H9 (cell line): ENCODE measurements at regions not wholly inside any gene's neighbourhood (a gene's known extent, or its start where the extent isn't known, plus 50 kb on each side); places are given as distances from the start of the nearest gene placed in this dataset.

ENCODE experiments used
- DNase-seq: peaks from one replicate; pipeline ENCODE4 v3.0.0-alpha.2; 2017
- H2AFZ ChIP-seq: one replicate; pipeline ENCODE4 v1.6.1; 2013; ENCODE audit warnings: mild to moderate bottlenecking, low read length, control low read depth, moderate library complexity
- H2AK5ac ChIP-seq: 2 replicates; pipeline ENCODE4 v1.6.1; 2013; ENCODE audit warnings: low read length, control low read depth, mixed read lengths; ENCODE audit not compliant: insufficient read length
- H2BK120ac ChIP-seq: one replicate; pipeline ENCODE4 v1.6.1; 2013; ENCODE audit warnings: low read depth, mild to moderate bottlenecking, low read length, control low read depth, inconsistent platforms; ENCODE audit not compliant: poor library complexity, severe bottlenecking
- H2BK12ac ChIP-seq: 2 replicates; pipeline ENCODE4 v1.6.1; 2013; ENCODE audit warnings: low read length, control low read depth, mixed read lengths, low read depth; ENCODE audit not compliant: insufficient read length
- H2BK15ac ChIP-seq: 2 replicates; pipeline ENCODE4 v1.6.1; 2013; ENCODE audit warnings: low read depth, low read length, control low read depth
- H2BK20ac ChIP-seq: one replicate; pipeline ENCODE4 v1.6.1; 2013; ENCODE audit warnings: low read depth, mild to moderate bottlenecking, low read length, control low read depth, inconsistent platforms; ENCODE audit not compliant: poor library complexity, severe bottlenecking
- H2BK5ac ChIP-seq: 2 replicates; pipeline ENCODE4 v1.6.1; 2013; ENCODE audit warnings: low read length, control low read depth, mixed read lengths; ENCODE audit not compliant: insufficient read length
- H3K14ac ChIP-seq: 2 replicates; pipeline ENCODE4 v1.6.1; 2013; ENCODE audit warnings: low read length, control low read depth; ENCODE audit not compliant: insufficient read depth
- H3K18ac ChIP-seq: 2 replicates; pipeline ENCODE4 v1.6.1; 2013; ENCODE audit warnings: low read depth, mild to moderate bottlenecking, mixed read lengths, low read length, control low read depth; ENCODE audit not compliant: insufficient read length
- H3K23ac ChIP-seq: 2 replicates; pipeline ENCODE4 v1.6.1; 2013; ENCODE audit warnings: low read length, control low read depth, mixed read lengths, low read depth; ENCODE audit not compliant: insufficient read length
- H3K23me2 ChIP-seq: 2 replicates; pipeline ENCODE4 v1.6.1; 2013; ENCODE audit warnings: low read depth, mild to moderate bottlenecking, mixed read lengths, low read length, control low read depth; ENCODE audit not compliant: insufficient read length, poor library complexity, severe bottlenecking
- H3K27ac ChIP-seq: 2 replicates; pipeline ENCODE4 v1.5.1; 2013; ENCODE audit warnings: low read length, control low read depth, mixed read lengths, low read depth; ENCODE audit not compliant: insufficient read length
- H3K27me3 ChIP-seq: 2 replicates; pipeline ENCODE4 v1.6.1; 2013; ENCODE audit warnings: low read length, control low read depth, inconsistent platforms; ENCODE audit not compliant: insufficient read depth
- H3K4ac ChIP-seq: 2 replicates; pipeline ENCODE4 v1.6.1; 2013; ENCODE audit warnings: low read depth, mild to moderate bottlenecking, control low read depth, inconsistent platforms, low read length, moderate library complexity
- H3K4me1 ChIP-seq: 2 replicates; pipeline ENCODE4 v1.6.1; 2013; ENCODE audit warnings: low read length, control low read depth, inconsistent platforms; ENCODE audit not compliant: insufficient read depth
- H3K4me2 ChIP-seq: 2 replicates; pipeline ENCODE4 v1.6.1; 2013; ENCODE audit warnings: low read length, control low read depth, mixed read lengths; ENCODE audit not compliant: insufficient read length, insufficient read depth
- H3K56ac ChIP-seq: 2 replicates; pipeline ENCODE4 v1.6.1; 2013; ENCODE audit warnings: low read depth, mild to moderate bottlenecking, mixed read lengths, low read length, control low read depth; ENCODE audit not compliant: insufficient read length
- H3K79me1 ChIP-seq: 2 replicates; pipeline ENCODE4 v1.6.1; 2013; ENCODE audit warnings: low read depth, mild to moderate bottlenecking, moderate library complexity, low read length, control low read depth, inconsistent platforms; ENCODE audit not compliant: insufficient read depth, poor library complexity, severe bottlenecking
- H3K79me2 ChIP-seq: 2 replicates; pipeline ENCODE4 v1.6.1; 2013; ENCODE audit warnings: low read length, control low read depth, inconsistent platforms; ENCODE audit not compliant: insufficient read depth
- H3K9ac ChIP-seq: 2 replicates; pipeline ENCODE4 v1.6.1; 2013; ENCODE audit warnings: low read length, control low read depth, mixed read lengths; ENCODE audit not compliant: insufficient read length; ENCODE audit errors: extremely low read depth
- H3K9me3 ChIP-seq: one replicate; pipeline ENCODE4 v1.6.1; 2013; ENCODE audit warnings: low read depth, low read length, inconsistent platforms; ENCODE audit not compliant: control insufficient read depth
- H3T11ph ChIP-seq: one replicate; pipeline ENCODE4 v1.6.1; 2013; ENCODE audit warnings: mild to moderate bottlenecking, low read length, control low read depth, inconsistent platforms
- H4K20me1 ChIP-seq: one replicate; pipeline ENCODE4 v1.6.1; 2013; ENCODE audit not compliant: control insufficient read depth, insufficient read length, insufficient read depth
- H4K5ac ChIP-seq: 2 replicates; pipeline ENCODE4 v1.6.1; 2013; ENCODE audit warnings: low read depth, mild to moderate bottlenecking, mixed read lengths, low read length, control low read depth; ENCODE audit not compliant: insufficient read length
- H4K8ac ChIP-seq: replicated peaks from 2 replicates; pipeline ENCODE4 v1.6.1; 2013; ENCODE audit warnings: low read length, control low read depth, mixed read lengths, low read depth; ENCODE audit not compliant: insufficient read length
- H4K91ac ChIP-seq: 2 replicates; pipeline ENCODE4 v1.6.1; 2013; ENCODE audit warnings: low read depth, mild to moderate bottlenecking, moderate library complexity, mixed read lengths, low read length, control low read depth; ENCODE audit not compliant: insufficient read length
- H3K27ac Mint-ChIP-seq, 3 experiments: 2 replicates in 2 of 3; 3 replicates in 1 of 3; pipeline ENCODE4 v1.8.0; 2020 to 2021; ENCODE audit warnings: mixed read lengths in 3 of 3, mild to moderate bottlenecking in 1 of 3, moderate library complexity in 1 of 3
- H3K27me3 Mint-ChIP-seq: 2 replicates; pipeline ENCODE4 v1.8.0; 2021; ENCODE audit warnings: low read depth, mild to moderate bottlenecking, moderate library complexity, mixed read lengths
- H3K36me3 Mint-ChIP-seq, 3 experiments: 2 replicates in 2 of 3; 3 replicates in 1 of 3; pipeline ENCODE4 v1.8.0; 2020 to 2021; ENCODE audit warnings: low read depth in 3 of 3, mixed read lengths in 3 of 3; ENCODE audit not compliant: insufficient read depth in 1 of 3
- H3K4me1 Mint-ChIP-seq, 2 experiments: 2 replicates each; pipeline ENCODE4 v1.8.0; 2020; ENCODE audit warnings: mixed read lengths in 2 of 2
- H3K4me3 Mint-ChIP-seq, 2 experiments: 2 replicates in 1 of 2; 3 replicates in 1 of 2; pipeline ENCODE4 v1.8.0; 2020 to 2021; ENCODE audit warnings: mild to moderate bottlenecking in 2 of 2, mixed read lengths in 2 of 2, moderate library complexity in 1 of 2
- H3K9me3 Mint-ChIP-seq, 2 experiments: 2 replicates in 1 of 2; 3 replicates in 1 of 2; pipeline ENCODE4 v1.8.0; 2020; ENCODE audit warnings: mild to moderate bottlenecking in 2 of 2, mixed read lengths in 2 of 2, moderate library complexity in 1 of 2
- WGBS: extraction: QIAGEN DNeasy Blood & Tissue Kit; methylation state at CpG from one replicate; pipeline ENCODE4 v1.1.7; 2013; ENCODE audit warnings: missing lambda C conversion rate, low lambda C conversion rate, mixed read lengths; ENCODE audit not compliant: insufficient read length; ENCODE audit errors: extremely low coverage; 5-methylcytosine and 5-hydroxymethylcytosine counted together
- TF ChIP-seq, protein P1 (sequence below): fragments of 200-600 bp; sonication (generic); conservative IDR thresholded peaks from 3 replicates; pipeline ENCODE4 v1.8.0; 2021; ENCODE audit warnings: antibody characterized with exemption, mild to moderate bottlenecking

DNA sequence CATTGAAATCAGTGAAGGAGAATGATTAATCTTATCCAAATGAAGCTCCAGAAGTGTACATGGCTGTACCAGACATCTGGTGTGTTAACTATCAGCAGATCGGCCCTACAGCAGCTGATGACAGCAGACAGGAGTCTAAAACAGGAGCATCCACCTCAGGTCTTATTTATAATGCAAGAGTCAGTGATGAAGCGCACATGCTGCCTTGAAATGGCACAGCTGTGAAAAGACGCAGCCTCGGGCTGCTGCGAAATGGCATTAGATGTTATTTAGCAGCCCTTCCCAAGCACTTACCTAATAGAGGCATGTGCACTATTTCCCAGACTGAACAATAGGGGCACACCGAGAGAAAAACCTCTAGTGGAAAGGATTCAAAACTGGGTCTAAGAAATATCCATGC lies 472.3 kb upstream of the CBLB start:
- H3K27ac Mint-ChIP-seq: no peak overlapping the region
- H2BK20ac ChIP-seq: no peak overlapping the region
- H3K14ac ChIP-seq: no peak overlapping the region
- no peaks in the 10 kb centered on the region for H3K4me1 ChIP-seq
- H3K56ac ChIP-seq: no peak overlapping the region
- H2BK12ac ChIP-seq: no peak overlapping the region
- no peak overlapping the region for H4K91ac ChIP-seq
- H3K79me2 ChIP-seq: no peaks in the 10 kb centered on the region
- no peak overlapping the region for H3K18ac ChIP-seq
- no peak overlapping the region for H2BK15ac ChIP-seq
- no peak overlapping the region for H3K4me3 Mint-ChIP-seq
- no peak overlapping the region for H2AK5ac ChIP-seq
- no peak overlapping the region for H3K9ac ChIP-seq
- H2BK120ac ChIP-seq: no peak overlapping the region
- H3K27me3 Mint-ChIP-seq: no peaks in the 10 kb centered on the region
- no peaks in the 10 kb centered on the region for H3K9me3 Mint-ChIP-seq
- no CpG with 5 or more reads among the region's 6 CpGs for WGBS
- no peaks in the 10 kb centered on the region for H4K20me1 ChIP-seq
- no peak overlapping the region for H3T11ph ChIP-seq
- H3K79me1 ChIP-seq: no peaks in the 10 kb centered on the region
- no peak overlapping the region for H2AFZ ChIP-seq
- H2BK5ac ChIP-seq: no peak overlapping the region
- H4K8ac ChIP-seq: no peak overlapping the region
- H3K4me2 ChIP-seq: no peak overlapping the region
- H3K23me2 ChIP-seq: no peaks in the 10 kb centered on the region
- H3K27me3 ChIP-seq: no peaks in the 10 kb centered on the region
- no peak overlapping the region for H3K27ac ChIP-seq
- no peak for DNase-seq
- no peaks in the 10 kb centered on the region for H3K36me3 Mint-ChIP-seq
- peaks cover 5 to 8% of the 10 kb centered on the region in 2 experiments for H3K4me1 Mint-ChIP-seq
- H4K5ac ChIP-seq: no peak overlapping the region
- H3K23ac ChIP-seq: no peak overlapping the region
- TF ChIP-seq, protein P1, sequence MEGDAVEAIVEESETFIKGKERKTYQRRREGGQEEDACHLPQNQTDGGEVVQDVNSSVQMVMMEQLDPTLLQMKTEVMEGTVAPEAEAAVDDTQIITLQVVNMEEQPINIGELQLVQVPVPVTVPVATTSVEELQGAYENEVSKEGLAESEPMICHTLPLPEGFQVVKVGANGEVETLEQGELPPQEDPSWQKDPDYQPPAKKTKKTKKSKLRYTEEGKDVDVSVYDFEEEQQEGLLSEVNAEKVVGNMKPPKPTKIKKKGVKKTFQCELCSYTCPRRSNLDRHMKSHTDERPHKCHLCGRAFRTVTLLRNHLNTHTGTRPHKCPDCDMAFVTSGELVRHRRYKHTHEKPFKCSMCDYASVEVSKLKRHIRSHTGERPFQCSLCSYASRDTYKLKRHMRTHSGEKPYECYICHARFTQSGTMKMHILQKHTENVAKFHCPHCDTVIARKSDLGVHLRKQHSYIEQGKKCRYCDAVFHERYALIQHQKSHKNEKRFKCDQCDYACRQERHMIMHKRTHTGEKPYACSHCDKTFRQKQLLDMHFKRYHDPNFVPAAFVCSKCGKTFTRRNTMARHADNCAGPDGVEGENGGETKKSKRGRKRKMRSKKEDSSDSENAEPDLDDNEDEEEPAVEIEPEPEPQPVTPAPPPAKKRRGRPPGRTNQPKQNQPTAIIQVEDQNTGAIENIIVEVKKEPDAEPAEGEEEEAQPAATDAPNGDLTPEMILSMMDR: no peak
- no peak overlapping the region for H3K4ac ChIP-seq
- no peaks in the 10 kb centered on the region for H3K9me3 ChIP-seq
